K562 (cell line): ENCODE measurements at regions not wholly inside any gene's neighbourhood (a gene's known extent, or its start where the extent isn't known, plus 50 kb on each side); places are given as distances from the start of the nearest gene placed in this dataset.

Experiments used
- ATAC-seq: fragments of 200-7000 bp; cut with Tn5 transposase; 3 replicates; pipeline ENCODE4 v1.9.1; 2020; ENCODE audit warnings: moderate library complexity
- BruUV-seq: library from RNA; stranded (reverse); fragments of 400-500 nt; replicated peaks from 2 replicates; lab custom pipeline; 2021; lab: Mats Ljungman, UMichigan
- CTCF ChIA-PET: fragments of 300-600 bp; formaldehyde crosslinking; extraction: SDS; loops from one replicate; lab custom pipeline; 2021; ENCODE audit warnings: low intra/inter-chr PET ratio; lab: Yijun Ruan, JAX
- POLR2A ChIA-PET: fragments of 300-600, 350-650 bp; sonication (Branson Sonifier 250); formaldehyde crosslinking; extraction: SDS; loops from one replicate; lab custom pipeline; 2021; ENCODE audit warnings: antibody characterized with exemption, inconsistent platforms; lab: Yijun Ruan, JAX
- DNase-seq, 4 experiments: peaks; one replicate each; pipeline versions ENCODE4 v3.0.0 to v3.0.0-alpha.2; 2011 to 2018; ENCODE audit warnings: low spot score in 3 of 4, mixed read lengths in 3 of 4; ENCODE audit errors: extremely low read depth in 1 of 4
- FAIRE-seq: peaks from 2 replicates; lab custom pipeline; 2011; peaks lifted over from hg19 to GRCh38; lab: Jason Lieb, UNC
- H2AFZ ChIP-seq: 2 replicates; pipeline ENCODE4 v1.6.0; 2011; ENCODE audit warnings: low read depth, low read length, control low read depth, inconsistent platforms
- H3K27ac ChIP-seq: fragments of 200-600 bp; 3 replicates; pipeline ENCODE4 v1.8.0; 2011; ENCODE audit warnings: low read depth, mild to moderate bottlenecking, control low read depth, inconsistent platforms, low read length, moderate library complexity, mixed read lengths; ENCODE audit errors: extremely low read depth
- H3K27me3 ChIP-seq, 2 experiments: fragments of 300-600 bp in 1 of 2; 2 replicates in 1 of 2; 3 replicates in 1 of 2; pipeline versions ENCODE4 v1.6.0 to v1.8.0; 2011; ENCODE audit warnings: inconsistent platforms in 2 of 2, low read length in 2 of 2, mild to moderate bottlenecking in 1 of 2, mixed read lengths in 1 of 2, moderate library complexity in 1 of 2; ENCODE audit not compliant: control insufficient read depth in 2 of 2, insufficient read depth in 2 of 2
- H3K36me3 ChIP-seq: fragments of 300-600 bp; 3 replicates; pipeline ENCODE4 v1.8.0; 2011; ENCODE audit warnings: mild to moderate bottlenecking, low read length, inconsistent platforms; ENCODE audit not compliant: control insufficient read depth, insufficient read depth
- H3K4me1 ChIP-seq, 2 experiments: fragments of 200-600 bp in 1 of 2; replicated peaks in 1 of 2; 2 replicates in 1 of 2; 3 replicates in 1 of 2; pipeline versions ENCODE4 v1.5.1 to v1.8.0; 2011; ENCODE audit warnings: inconsistent platforms in 2 of 2, low read length in 2 of 2, mild to moderate bottlenecking in 1 of 2, mixed read lengths in 1 of 2, moderate library complexity in 1 of 2; ENCODE audit not compliant: control insufficient read depth in 2 of 2, insufficient read depth in 2 of 2
- H3K4me2 ChIP-seq: 2 replicates; pipeline ENCODE4 v1.6.1; 2011; ENCODE audit warnings: low read length, control low read depth, inconsistent platforms, mixed read lengths; ENCODE audit not compliant: insufficient read depth
- H3K4me3 ChIP-seq: fragments of 200-600 bp; sonication (generic), shearing (Covaris generic); 2 replicates; pipeline ENCODE4 v1.5.1; 2016; ENCODE audit warnings: control low read depth, inconsistent platforms
- H3K79me2 ChIP-seq: fragments of 200-600 bp; 3 replicates; pipeline ENCODE4 v1.8.0; 2011; ENCODE audit warnings: low read length, inconsistent platforms; ENCODE audit not compliant: control insufficient read depth, insufficient read depth
- H3K9ac ChIP-seq, 2 experiments: 2 replicates each; pipeline versions ENCODE4 v1.6.0 to v1.6.1; 2011; ENCODE audit warnings: low read depth in 2 of 2, low read length in 2 of 2, control low read depth in 1 of 2, inconsistent platforms in 1 of 2, mild to moderate bottlenecking in 1 of 2, mixed read lengths in 1 of 2; ENCODE audit not compliant: insufficient read depth in 1 of 2
- H3K9me1 ChIP-seq: one replicate; pipeline ENCODE4 v1.6.0; 2011; ENCODE audit warnings: inconsistent platforms, mild to moderate bottlenecking, low read length, moderate library complexity; ENCODE audit not compliant: control insufficient read depth, insufficient read depth
- H3K9me3 ChIP-seq: replicated peaks from 2 replicates; pipeline ENCODE4 v1.5.1; 2011; ENCODE audit warnings: low read depth, low read length, inconsistent platforms; ENCODE audit not compliant: control insufficient read depth, insufficient read depth
- H4K20me1 ChIP-seq: replicated peaks from 2 replicates; pipeline ENCODE4 v1.6.1; 2011; ENCODE audit warnings: low read length, inconsistent platforms, mixed read lengths; ENCODE audit not compliant: control insufficient read depth, insufficient read depth
- CHD2 ChIP-seq: IDR thresholded peaks from 2 replicates; pipeline ENCODE4 v1.6.1; 2011; ENCODE audit warnings: low read depth, low read length
- GTF2A2 ChIP-seq: IDR thresholded peaks from 2 replicates; pipeline ENCODE4 v1.6.1; 2016; ENCODE audit warnings: mild to moderate bottlenecking, missing genetic modification characterization, missing compliant biosample characterization
- HDAC2 ChIP-seq: fragments of 450-650 bp; IDR thresholded peaks from 2 replicates; pipeline ENCODE4 v1.6.1; 2016; ENCODE audit warnings: mild to moderate bottlenecking
- MECOM ChIP-seq: fragments of 250-450 bp; sonication (Bioruptor Pico); IDR thresholded peaks from 2 replicates; pipeline ENCODE4 v1.8.0; 2022; ENCODE audit warnings: inconsistent platforms
- NR1H2 ChIP-seq: sonication (generic); formaldehyde crosslinking; IDR thresholded peaks from 2 replicates; pipeline ENCODE4 v1.4.0; 2020; ENCODE audit warnings: mild to moderate bottlenecking, missing genetic modification reagents
- POLR2A ChIP-seq: fragments of 450-650 bp; conservative IDR thresholded peaks from 2 replicates; pipeline ENCODE4 v1.6.1; 2016
- RAD21 ChIP-seq, 2 experiments: fragments of 250-450 bp in 1 of 2; fragments of 450-650 bp in 1 of 2; sonication (Bioruptor Pico) in 1 of 2; formaldehyde crosslinking in 1 of 2; IDR thresholded peaks in 1 of 2; conservative IDR thresholded peaks in 1 of 2; 2 replicates each; pipeline versions ENCODE4 v1.4.0 to v1.8.0; 2020 to 2022; ENCODE audit warnings: mild to moderate bottlenecking in 2 of 2, moderate library complexity in 1 of 2
- SIN3A ChIP-seq, 2 experiments: fragments of 150-350 bp in 1 of 2; IDR thresholded peaks; 2 replicates each; pipeline ENCODE4 v1.6.1; 2011 to 2016; ENCODE audit warnings: borderline replicate concordance in 2 of 2, low read depth in 2 of 2, low read length in 2 of 2, mild to moderate bottlenecking in 2 of 2, moderate library complexity in 2 of 2; ENCODE audit not compliant: control insufficient read depth in 1 of 2
- SMAD2 ChIP-seq: fragments of 150-350 bp; IDR thresholded peaks from 2 replicates; pipeline ENCODE4 v1.6.1; 2014; ENCODE audit warnings: low read depth, mild to moderate bottlenecking, low read length
- SMARCB1 ChIP-seq: IDR thresholded peaks from 2 replicates; pipeline ENCODE4 v1.6.1; 2011; ENCODE audit warnings: improper control_type of control experiment, low read depth; ENCODE audit not compliant: insufficient read length
- ZBTB34 ChIP-seq: fragments of 250-450 bp; sonication (Bioruptor Pico); IDR thresholded peaks from 2 replicates; pipeline ENCODE4 v1.8.0; 2021; ENCODE audit warnings: mild to moderate bottlenecking, moderate library complexity
- whole genome bisulfite sequencing: fragments of 100-300 bp; shearing (Covaris generic); methylation state at CpG from one replicate; pipeline ENCODE4 v1.1.6; 2016; ENCODE audit warnings: low coverage, mixed read lengths; ENCODE audit not compliant: insufficient coverage; ENCODE audit errors: missing lambda C conversion rate; 5-methylcytosine and 5-hydroxymethylcytosine counted together
- in situ Hi-C: fragments of 300-500 bp; cut with MboI; formaldehyde crosslinking; loops from 4 replicates; pipeline ENCODE4 v1.15.0; 2018; ENCODE audit warnings: inconsistent platforms, mixed read lengths
- intact Hi-C: fragments of 100-400 bp; cut with micrococcal nuclease; formaldehyde crosslinking; loops from 2 replicates; pipeline ENCODE4 v1.14.2; 2022
- TF ChIP-seq, protein P1 (sequence below): sonication (generic); formaldehyde crosslinking; IDR thresholded peaks from 2 replicates; pipeline ENCODE4 v1.9.0; 2022; ENCODE audit warnings: mild to moderate bottlenecking, missing genetic modification reagents
- TF ChIP-seq, protein P2 (sequence below), 3 experiments: fragments of 200-800 bp in 1 of 3; fragments of 250-450 bp in 1 of 3; fragments of 450-650 bp in 1 of 3; sonication (Bioruptor Pico) in 1 of 3; sonication (Bioruptor generic) in 1 of 3; formaldehyde crosslinking in 1 of 3; IDR thresholded peaks; 2 replicates each; pipeline versions ENCODE4 v1.6.1 to v1.8.0; 2016 to 2022; ENCODE audit warnings: mild to moderate bottlenecking in 2 of 3, missing genetic modification characterization in 2 of 3, missing compliant biosample characterization in 1 of 3, moderate library complexity in 1 of 3

- no peaks in the 10 kb centered on the region for H3K36me3 ChIP-seq
- H3K4me2 ChIP-seq: no peak overlapping the region
- no peak for ATAC-seq
- TF ChIP-seq SMARCB1: no peak
- no peak for TF ChIP-seq SMAD2
- no peak for TF ChIP-seq POLR2A
- TF ChIP-seq CHD2: no peak
- no peak for TF ChIP-seq ZBTB34 (CRISPR knock-in tag)
- TF ChIP-seq HDAC2: no peak
- no peak for TF ChIP-seq GTF2A2 (tag)
- TF ChIP-seq SIN3A (IDR thresholded peaks at IDR 0.05; ENCODE audit: borderline replicate concordance in 2 of 2, control insufficient read depth in 1 of 2, low read depth in 2 of 2, low read length in 2 of 2): no peak
- TF ChIP-seq, protein P1, sequence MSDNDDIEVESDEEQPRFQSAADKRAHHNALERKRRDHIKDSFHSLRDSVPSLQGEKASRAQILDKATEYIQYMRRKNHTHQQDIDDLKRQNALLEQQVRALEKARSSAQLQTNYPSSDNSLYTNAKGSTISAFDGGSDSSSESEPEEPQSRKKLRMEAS (CRISPR knock-in tag): no peak
- TF ChIP-seq, protein P2, sequence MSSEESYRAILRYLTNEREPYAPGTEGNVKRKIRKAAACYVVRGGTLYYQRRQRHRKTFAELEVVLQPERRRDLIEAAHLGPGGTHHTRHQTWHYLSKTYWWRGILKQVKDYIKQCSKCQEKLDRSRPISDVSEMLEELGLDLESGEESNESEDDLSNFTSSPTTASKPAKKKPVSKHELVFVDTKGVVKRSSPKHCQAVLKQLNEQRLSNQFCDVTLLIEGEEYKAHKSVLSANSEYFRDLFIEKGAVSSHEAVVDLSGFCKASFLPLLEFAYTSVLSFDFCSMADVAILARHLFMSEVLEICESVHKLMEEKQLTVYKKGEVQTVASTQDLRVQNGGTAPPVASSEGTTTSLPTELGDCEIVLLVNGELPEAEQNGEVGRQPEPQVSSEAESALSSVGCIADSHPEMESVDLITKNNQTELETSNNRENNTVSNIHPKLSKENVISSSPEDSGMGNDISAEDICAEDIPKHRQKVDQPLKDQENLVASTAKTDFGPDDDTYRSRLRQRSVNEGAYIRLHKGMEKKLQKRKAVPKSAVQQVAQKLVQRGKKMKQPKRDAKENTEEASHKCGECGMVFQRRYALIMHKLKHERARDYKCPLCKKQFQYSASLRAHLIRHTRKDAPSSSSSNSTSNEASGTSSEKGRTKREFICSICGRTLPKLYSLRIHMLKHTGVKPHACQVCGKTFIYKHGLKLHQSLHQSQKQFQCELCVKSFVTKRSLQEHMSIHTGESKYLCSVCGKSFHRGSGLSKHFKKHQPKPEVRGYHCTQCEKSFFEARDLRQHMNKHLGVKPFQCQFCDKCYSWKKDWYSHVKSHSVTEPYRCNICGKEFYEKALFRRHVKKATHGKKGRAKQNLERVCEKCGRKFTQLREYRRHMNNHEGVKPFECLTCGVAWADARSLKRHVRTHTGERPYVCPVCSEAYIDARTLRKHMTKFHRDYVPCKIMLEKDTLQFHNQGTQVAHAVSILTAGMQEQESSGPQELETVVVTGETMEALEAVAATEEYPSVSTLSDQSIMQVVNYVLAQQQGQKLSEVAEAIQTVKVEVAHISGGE (CRISPR knock-in tag; IDR thresholded peaks at IDR 0.05): no peak
- no peak for TF ChIP-seq NR1H2 (CRISPR knock-in tag)
- no peak for TF ChIP-seq RAD21 (CRISPR knock-in tag; conservative IDR thresholded peaks at IDR 0.05 in 1 of 2, IDR thresholded peaks at IDR 0.05 in 1 of 2)
- no peak for TF ChIP-seq MECOM
- peaks cover 4% of the 10 kb centered on the region; the same call in 1 of the 2 replicates for H3K9me3 ChIP-seq
- in situ Hi-C loops: no loop called here
- H3K4me3 ChIP-seq: no peak overlapping the region
- POLR2A ChIA-PET: interaction anchor here (0.6 kb wide), 1 partner anchor 384 kb away, joined by 3 read pairs; no protein-coding TSS in a partner anchor
- no peaks in the 10 kb centered on the region for H3K79me2 ChIP-seq
- H2AFZ ChIP-seq: no peak overlapping the region
- CTCF ChIA-PET: no interaction called here
- DNase-seq: no peak
- FAIRE-seq: no peak
- 55% methylated on average over 11 of the region's 12 CpGs for WGBS
- H4K20me1 ChIP-seq: no peaks in the 10 kb centered on the region
- H3K9me1 ChIP-seq: no peaks in the 10 kb centered on the region
- BruUV-seq: no TSS peak
- H3K27me3 ChIP-seq: peaks cover 0 to 8% of the 10 kb centered on the region in 2 experiments; a peak in 2 of 5 replicates
- no peak overlapping the region for H3K9ac ChIP-seq
- intact Hi-C loops: no loop called here
- peaks cover 0 to 6% of the 10 kb centered on the region in 2 experiments; a peak in 2 of 5 replicates for H3K4me1 ChIP-seq
- H3K27ac ChIP-seq: no peak overlapping the region
These were observed 75.3 kb downstream of the RTP5 start for GRCh38 chr2:241944821-241945220.
